ENCODE measurements at regions not wholly inside any gene's neighbourhood (a gene's known extent, or its start where the extent isn't known, plus 50 kb on each side); places are given as distances from the start of the nearest gene placed in this dataset.

GRCh38 chr1:238568735-238569134 lies 678.0 kb upstream of the ZP4 start:
- H2AFZ ChIP-seq (ENCODE audit: low read length) = no peak overlapping the region
- H3K4me2 ChIP-seq (ENCODE audit: low read depth, low read length, poor library complexity, severe bottlenecking) = no peak overlapping the region
- no peak for TF ChIP-seq CTCF (conservative IDR thresholded peaks at IDR 0.05; ENCODE audit: low read length)
- no peak for TF ChIP-seq EZH2phosphoT487 (IDR thresholded peaks at IDR 0.05; ENCODE audit: borderline replicate concordance)

GRCh38 chr1:238562341-238562740 lies 671.6 kb upstream of the ZP4 start:
- no peaks in the 10 kb centered on the region for H3K36me3 ChIP-seq (ENCODE audit: insufficient read depth, low read length)

More at GRCh38 chr1:238568735-238569134, 678.0 kb upstream of the ZP4 start:
- H3K79me2 ChIP-seq (ENCODE audit: insufficient read depth, low read length) = no peaks in the 10 kb centered on the region
- H3K9me3 ChIP-seq (ENCODE audit: insufficient read depth, low read depth, low read length) = no peaks in the 10 kb centered on the region
- H3K9ac ChIP-seq (ENCODE audit: low read depth, low read length, poor library complexity, severe bottlenecking) = no peak overlapping the region
- H3F3A ChIP-seq (ENCODE audit: low read depth) = no peaks in the 10 kb centered on the region
- H3K4me1 ChIP-seq (ENCODE audit: insufficient read depth, low read length, poor library complexity, severe bottlenecking) = no peaks in the 10 kb centered on the region
- no peaks in the 10 kb centered on the region for H3K36me3 ChIP-seq (ENCODE audit: insufficient read depth, low read length)
- no peaks in the 10 kb centered on the region for H3K9me2 ChIP-seq (replicated peaks; ENCODE audit: low read depth, low read length)
- no peaks in the 10 kb centered on the region for H4K20me1 ChIP-seq (ENCODE audit: insufficient read depth, low read length, poor library complexity, severe bottlenecking)
- no peaks in the 10 kb centered on the region for H3K27me3 ChIP-seq (ENCODE audit: insufficient read depth, low read length, poor library complexity, severe bottlenecking)
- no peak overlapping the region for H3K4me3 ChIP-seq (ENCODE audit: low read length, poor library complexity, severe bottlenecking)

GRCh38 chr1:238558746-238559145 lies 668.0 kb upstream of the ZP4 start:
- Histone ChIP-seq H3K27me3 (ENCODE audit: insufficient read depth, low read length, poor library complexity, severe bottlenecking) (no peaks in the 10 kb centered on the region), H3K9me3 (ENCODE audit: insufficient read depth, low read depth, low read length) (no peaks in the 10 kb centered on the region), H3K4me2 (ENCODE audit: low read depth, low read length, poor library complexity, severe bottlenecking) (no peak overlapping the region), H2AFZ (ENCODE audit: low read length) (no peak overlapping the region), H3K4me3 (ENCODE audit: low read length, poor library complexity, severe bottlenecking) (no peak overlapping the region), H4K20me1 (ENCODE audit: insufficient read depth, low read length, poor library complexity, severe bottlenecking) (no peaks in the 10 kb centered on the region), H3K36me3 (ENCODE audit: insufficient read depth, low read length) (no peaks in the 10 kb centered on the region), H3K9ac (ENCODE audit: low read depth, low read length, poor library complexity, severe bottlenecking) (no peak overlapping the region), H3K4me1 (ENCODE audit: insufficient read depth, low read length, poor library complexity, severe bottlenecking) (no peaks in the 10 kb centered on the region), H3F3A (ENCODE audit: low read depth) (no peaks in the 10 kb centered on the region), H3K79me2 (ENCODE audit: insufficient read depth, low read length) (no peaks in the 10 kb centered on the region), H3K9me2 (replicated peaks; ENCODE audit: low read depth, low read length) (no peaks in the 10 kb centered on the region)
- TF ChIP-seq EZH2phosphoT487 (IDR thresholded peaks at IDR 0.05; ENCODE audit: borderline replicate concordance) (no peak), CTCF (conservative IDR thresholded peaks at IDR 0.05; ENCODE audit: low read length) (no peak)

More at GRCh38 chr1:238562341-238562740, 671.6 kb upstream of the ZP4 start:
- Histone ChIP-seq H2AFZ (ENCODE audit: low read length) (no peak overlapping the region), H3K27me3 (ENCODE audit: insufficient read depth, low read length, poor library complexity, severe bottlenecking) (no peaks in the 10 kb centered on the region), H3K4me2 (ENCODE audit: low read depth, low read length, poor library complexity, severe bottlenecking) (no peak overlapping the region), H3F3A (ENCODE audit: low read depth) (no peaks in the 10 kb centered on the region), H3K4me1 (ENCODE audit: insufficient read depth, low read length, poor library complexity, severe bottlenecking) (no peaks in the 10 kb centered on the region), H3K4me3 (ENCODE audit: low read length, poor library complexity, severe bottlenecking) (no peak overlapping the region), H3K9me3 (ENCODE audit: insufficient read depth, low read depth, low read length) (no peaks in the 10 kb centered on the region), H3K9me2 (replicated peaks; ENCODE audit: low read depth, low read length) (no peaks in the 10 kb centered on the region), H3K79me2 (ENCODE audit: insufficient read depth, low read length) (no peaks in the 10 kb centered on the region), H3K9ac (ENCODE audit: low read depth, low read length, poor library complexity, severe bottlenecking) (no peak overlapping the region), H4K20me1 (ENCODE audit: insufficient read depth, low read length, poor library complexity, severe bottlenecking) (no peaks in the 10 kb centered on the region)
- TF ChIP-seq EZH2phosphoT487 (IDR thresholded peaks at IDR 0.05; ENCODE audit: borderline replicate concordance) = no peak
- TF ChIP-seq CTCF (conservative IDR thresholded peaks at IDR 0.05; ENCODE audit: low read length) = no peak
